Epidermal melanocyte (primary cell): ENCODE measurements at regions not wholly inside any gene's neighbourhood (a gene's known extent, or its start where the extent isn't known, plus 50 kb on each side); places are given as distances from the start of the nearest gene placed in this dataset.
"Not testable (repeated sequence)": the region's sequence is repeated elsewhere in the genome, so short reads cannot be mapped to it uniquely, and the experiment has no call there.

Experiments used
- DNase-seq: peaks from one replicate; pipeline ENCODE4 v3.0.0; 2011; ENCODE audit warnings: low spot score; ENCODE audit not compliant: insufficient read length

DNA sequence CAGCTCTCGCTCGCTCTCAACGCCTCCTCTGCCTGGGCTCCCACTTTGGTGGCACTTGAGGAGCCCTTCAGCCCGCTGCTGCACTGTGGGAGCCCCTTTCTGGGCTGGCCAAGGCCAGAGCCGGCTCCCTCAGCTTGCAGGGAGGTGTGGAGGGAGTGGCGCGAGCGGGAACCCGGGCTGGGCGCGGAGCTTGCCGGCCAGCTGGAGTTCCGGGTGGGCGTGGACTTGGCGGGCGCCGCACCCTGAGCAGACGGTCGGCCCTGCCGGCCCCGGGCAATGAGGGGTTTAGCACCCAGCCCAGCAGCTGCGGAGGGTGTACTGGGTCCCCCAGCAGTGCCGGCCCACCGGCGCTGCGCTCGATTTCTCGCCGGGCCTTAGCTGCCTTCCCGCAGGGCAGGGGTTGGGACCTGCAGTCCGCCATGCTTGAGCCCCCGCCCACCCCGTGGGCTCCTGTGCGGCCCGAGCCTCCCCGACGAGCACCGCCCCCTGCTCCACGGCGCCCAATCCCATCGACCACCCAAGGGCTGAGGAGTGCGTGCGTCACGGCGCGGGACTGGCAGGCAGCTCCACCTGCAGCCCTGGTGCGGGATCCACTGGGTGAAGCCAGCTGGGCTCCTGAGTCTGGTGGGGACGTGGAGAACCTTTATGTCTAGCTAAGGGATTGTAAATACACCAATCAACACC lies 1128.9 kb downstream of the GATA3 start:
- not testable (repeated sequence) for DNase-seq

DNA sequence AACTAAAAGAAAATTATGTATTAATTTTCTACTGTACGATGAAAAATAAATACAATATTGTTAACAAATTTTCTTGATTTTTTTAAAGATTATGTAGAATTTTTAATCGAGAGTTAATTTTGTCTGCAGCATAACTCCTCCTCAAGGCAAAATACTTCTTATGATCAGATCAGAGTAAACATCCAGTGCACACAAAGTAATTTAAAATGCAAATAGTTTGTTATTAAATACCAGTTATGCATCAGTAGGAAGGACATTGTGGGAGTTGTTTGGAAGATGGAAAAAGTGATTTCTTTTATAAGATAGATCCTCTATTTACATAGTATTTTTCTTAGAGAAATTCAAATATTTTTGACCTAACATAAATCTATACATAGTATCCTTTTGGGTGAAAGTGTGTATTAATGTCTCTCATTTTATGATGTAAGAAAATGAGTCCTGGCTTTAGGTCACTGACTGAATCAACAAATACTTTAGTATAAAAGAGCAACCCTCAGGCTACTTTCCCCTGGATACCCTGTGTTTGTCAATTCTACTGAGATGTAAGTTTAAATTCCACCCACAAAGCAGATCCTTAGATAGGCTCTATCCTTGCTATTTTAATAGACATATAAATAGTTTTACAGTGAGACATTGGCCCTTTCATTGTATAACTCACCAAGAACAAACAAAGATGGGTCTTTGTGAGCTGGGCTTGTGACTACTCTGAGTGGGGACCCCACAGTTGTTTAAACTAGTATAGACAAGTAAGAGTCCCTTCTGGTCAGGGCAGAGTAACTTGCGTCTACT lies 1133.7 kb downstream of the GATA3 start:
- no peak for DNase-seq

DNA sequence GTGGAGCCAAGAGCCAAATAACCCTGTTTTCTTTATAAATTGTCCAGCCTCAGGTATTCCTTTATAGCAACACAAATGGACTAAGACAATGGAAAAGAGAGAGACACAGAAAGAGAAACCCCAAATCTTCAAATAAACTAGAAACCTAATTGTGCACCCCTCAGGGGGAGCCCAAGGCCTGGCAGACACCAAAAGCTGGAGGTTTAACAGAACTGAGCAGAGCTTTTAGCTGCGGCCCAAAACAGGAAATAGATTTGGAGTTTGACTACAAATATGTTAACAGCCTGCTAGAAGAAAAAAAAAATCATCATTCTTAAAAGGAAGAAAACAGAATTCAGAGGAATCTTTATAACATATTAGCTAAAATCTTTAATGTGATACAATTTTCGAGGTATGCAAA lies 1135.0 kb downstream of the GATA3 start:
- DNase-seq = no peak

DNA sequence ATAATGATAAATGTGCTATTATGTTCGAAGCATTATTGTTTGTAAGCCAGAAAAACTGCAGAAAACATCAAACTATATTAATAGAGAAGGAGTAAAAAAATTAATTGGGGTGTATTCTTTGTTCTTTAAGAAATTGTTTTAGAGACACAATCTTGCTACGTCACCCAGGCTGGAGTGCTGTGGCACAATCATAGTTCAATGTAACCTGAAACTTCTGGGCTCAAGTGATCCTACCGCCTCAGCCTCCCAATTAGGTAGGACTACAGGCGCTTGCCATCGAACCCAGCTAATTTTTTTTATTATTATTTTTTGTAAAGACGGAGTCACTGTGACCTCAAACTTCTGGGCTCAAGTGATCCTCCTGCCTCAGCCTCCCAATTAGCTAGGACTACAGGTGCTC lies 1138.6 kb downstream of the GATA3 start:
- no peak for DNase-seq

DNA sequence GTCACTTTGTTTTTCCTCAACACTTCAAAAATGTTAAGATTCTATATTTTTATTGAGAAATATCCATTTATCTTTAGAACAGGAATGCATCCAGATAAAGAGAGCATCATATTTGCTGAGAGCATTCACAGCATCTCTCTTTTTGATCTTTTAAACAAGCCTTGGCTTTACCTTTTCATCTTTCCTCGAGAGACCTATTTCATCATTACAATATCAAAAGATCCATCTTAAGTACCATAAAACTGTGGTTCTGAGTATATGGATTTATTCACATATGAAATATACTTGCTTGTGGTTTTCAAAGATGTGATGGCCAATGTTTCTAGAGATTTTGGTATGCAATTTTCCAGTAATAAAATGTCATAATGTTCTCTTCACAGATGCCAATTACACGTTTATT lies 1140.9 kb downstream of the GATA3 start:
- no peak for DNase-seq

DNA sequence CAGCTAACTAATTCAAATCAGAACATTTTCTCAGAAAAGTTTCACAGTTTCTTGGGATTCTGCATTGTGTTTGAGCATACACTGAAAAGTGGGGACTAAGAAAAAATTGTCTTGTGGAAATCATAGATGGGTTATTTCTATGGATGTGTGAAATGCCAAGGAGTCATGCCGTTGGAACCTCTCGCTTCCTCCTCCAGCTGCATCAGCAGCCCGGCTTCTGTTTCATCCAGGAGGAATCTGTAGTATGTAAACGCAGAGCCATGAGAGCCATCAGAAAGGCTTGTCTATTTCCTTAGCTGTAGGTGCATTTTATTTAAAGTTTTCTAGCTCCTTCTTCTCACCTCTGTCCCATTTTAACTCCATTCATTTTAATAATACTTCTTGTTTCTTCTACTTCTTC lies 1144.1 kb downstream of the GATA3 start:
- DNase-seq = no peak

DNA sequence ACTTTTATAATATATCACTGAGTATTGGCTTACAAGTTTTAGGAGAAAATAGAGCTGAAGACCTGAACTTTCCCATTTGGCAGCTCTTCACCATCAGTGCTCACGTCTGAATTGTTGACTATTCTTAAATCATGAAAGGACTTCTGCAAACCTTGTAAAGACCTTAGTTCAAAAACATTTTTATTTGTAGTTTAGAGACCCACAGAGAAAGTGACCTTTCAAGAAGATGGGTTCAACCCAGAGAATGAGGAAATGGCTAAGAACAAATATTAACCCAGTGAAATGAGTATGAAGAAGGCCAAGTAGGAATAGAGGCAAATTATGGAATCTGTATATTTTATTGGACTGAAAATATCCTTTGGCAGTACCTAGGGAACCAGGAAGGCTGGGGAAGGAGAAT lies 1151.1 kb downstream of the GATA3 start:
- no peak for DNase-seq

DNA sequence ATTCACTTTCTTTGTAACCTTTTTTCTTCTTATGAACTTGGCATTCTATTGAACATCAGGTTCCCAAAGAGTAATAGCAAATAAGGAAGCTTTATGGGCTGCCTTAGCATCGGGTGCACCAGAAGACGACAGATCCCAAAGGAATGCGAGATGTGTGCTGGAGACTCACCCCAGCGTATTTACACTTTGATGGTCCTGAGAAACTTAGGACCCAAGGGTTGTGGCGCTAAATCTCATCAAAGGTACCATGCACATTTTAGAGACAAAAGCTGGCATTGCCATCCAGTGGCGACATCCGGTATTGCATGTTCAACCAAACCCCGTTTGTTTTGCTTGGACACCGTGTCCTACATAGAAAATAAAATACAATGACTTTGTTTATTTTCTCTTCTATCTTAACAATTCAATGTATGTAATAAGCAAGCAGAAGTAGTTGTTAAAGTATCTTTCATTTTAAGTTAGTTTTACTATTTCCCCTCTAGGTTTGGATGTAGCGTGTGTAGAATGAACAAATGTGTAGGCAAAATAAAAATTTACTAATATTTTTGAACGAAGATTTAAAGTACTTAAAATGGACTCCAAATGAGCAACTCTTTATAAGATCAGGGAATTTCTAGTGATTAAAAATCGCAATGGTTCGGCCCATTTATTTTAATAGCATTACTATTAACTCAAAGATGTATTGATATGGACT lies 1154.8 kb downstream of the GATA3 start:
- DNase-seq = no peak

DNA sequence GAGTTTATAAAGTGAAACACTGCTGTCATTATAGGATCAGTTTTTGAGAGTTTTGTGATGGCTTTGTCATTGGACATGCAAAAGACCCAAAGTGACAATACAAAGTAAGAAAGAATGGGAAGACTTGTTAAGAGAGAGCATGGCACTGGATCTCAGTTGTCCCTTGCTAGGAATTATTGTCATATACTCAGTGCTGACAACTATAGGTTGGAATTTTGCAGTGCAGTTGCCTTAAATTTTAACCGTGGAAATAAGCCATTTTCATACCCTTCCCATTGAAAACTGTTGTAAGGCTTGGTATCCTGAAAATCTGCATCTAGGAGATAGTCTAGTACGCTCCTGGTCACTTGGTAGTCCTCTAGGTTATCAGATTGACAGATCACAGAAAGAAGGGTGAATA lies 1156.7 kb downstream of the GATA3 start:
- no peak for DNase-seq

DNA sequence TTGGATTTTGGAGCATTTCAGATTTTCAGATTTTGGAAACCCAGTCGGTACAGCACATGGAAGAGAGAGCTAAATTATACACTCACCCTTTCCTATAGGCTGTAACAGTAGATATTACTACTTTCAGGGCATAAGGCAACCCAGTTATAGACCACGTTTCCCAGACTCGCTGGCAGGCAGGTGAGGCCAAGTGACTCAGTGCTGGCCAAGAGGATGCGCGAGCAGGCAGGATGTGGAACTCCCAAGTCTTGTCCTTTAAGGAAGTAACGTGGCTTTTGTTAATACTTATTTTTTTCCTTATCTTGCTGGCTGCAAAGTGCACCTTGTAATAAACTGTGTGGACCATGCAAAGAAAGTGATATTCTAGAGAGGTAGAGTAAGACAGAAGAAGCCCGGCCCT lies 1160.1 kb downstream of the GATA3 start:
- no peak for DNase-seq

DNA sequence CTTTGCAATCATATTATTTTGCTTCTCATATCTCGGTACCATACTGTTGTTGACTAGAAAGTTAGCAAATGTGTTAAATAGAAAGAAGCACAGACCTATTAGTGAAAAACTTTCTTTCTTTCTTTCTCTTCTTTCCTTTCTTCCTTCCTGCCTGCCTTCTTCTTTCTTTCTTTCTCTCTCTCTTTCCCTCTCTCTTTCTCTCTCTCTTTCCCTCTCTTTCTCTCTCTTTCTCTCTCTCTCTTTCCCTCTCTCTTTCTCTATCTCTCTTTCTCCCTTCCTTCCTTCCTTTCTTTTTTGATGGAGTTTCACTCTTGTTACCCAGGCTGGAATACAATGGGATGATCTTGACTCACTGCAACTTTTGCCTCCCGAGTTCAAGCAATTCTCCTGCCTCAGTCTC lies 1160.6 kb downstream of the GATA3 start:
- no peak for DNase-seq

DNA sequence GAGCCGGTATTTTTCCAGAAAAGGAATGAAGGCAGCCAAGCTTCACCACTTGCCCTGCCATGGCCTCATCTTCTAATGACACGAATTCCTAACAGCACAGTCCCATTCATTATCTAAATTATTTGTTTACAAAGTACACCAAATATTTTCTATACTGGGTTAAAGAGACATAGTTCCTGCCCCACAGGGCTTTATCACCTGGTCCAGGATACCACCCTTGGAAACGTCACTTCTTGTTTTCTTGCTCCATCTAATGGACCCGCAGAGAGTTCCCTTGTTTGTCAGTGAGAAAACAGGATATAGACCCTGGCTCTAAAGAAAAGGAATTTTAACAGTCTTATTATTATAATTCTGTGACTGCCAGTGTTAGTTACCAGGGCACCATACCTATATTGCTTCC lies 1165.4 kb downstream of the GATA3 start:
- no peak for DNase-seq

DNA sequence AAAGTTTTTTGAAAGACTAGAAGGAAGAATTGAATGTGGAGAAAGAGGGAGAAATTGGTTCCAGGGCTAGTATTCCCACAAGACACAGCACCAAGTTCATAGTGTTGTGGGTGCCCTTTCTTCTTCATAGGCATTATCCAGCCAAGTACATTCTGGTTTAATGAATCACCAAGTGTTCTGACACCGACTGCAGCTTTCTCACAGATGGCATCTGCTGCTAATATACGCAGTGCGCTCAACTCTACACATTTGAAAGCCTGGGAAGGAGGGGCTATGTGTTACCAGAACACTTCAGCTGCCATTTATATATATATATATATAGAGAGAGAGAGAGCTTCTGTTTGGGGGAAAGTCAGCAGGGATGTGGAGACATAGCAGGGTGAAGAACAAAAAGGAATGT lies 1168.4 kb downstream of the GATA3 start:
- DNase-seq = no peak

DNA sequence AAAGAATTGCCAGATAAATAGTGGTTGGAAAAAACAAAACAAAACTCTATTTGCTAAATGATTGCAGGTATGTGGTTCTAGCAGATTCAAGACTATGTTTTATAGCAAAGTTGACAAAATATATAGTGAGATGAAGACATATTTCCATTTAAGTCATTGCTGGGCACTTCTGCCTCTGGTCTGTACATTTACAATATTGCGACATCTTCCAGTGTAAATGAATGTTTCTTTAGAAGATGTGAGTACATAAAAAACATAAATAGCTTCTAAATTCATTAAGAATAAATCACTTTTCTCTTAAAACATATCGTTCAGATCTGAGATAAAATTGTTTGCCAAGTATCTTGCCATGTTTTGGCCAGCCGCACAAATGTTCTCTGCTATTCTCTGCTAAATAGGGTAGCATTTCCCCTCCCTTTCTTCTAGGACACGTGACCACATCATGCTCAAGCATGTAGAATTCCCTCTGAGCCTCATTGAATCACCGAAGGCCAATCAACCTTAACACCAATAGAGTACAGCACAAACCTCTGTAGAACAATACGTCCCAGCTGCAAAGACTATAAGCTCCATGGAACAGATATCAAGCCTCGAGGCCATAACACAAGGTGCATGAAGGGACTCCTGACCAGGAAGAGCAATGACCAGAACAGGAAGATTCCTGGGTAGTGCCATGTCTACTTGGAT lies 1173.3 kb downstream of the GATA3 start:
- DNase-seq = no peak

DNA sequence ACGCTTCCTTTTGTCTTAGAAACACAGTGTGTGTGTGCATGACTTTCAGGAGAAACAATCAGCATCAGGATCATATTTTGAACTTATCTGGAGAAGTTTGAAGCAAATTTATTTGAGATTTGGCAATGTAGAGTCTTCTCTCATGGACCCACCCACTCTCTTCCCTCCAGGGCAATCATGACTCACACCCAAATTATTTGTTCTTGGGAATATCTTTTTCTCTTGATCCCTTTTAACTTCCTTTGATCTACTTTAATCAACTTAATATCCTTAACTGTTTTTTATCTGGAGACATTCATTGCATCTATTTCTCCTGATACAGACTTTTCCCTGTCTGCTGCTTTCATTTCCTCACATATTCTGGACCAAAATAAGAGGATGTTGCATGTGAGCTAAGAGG lies 1174.3 kb downstream of the GATA3 start:
- no peak for DNase-seq

DNA sequence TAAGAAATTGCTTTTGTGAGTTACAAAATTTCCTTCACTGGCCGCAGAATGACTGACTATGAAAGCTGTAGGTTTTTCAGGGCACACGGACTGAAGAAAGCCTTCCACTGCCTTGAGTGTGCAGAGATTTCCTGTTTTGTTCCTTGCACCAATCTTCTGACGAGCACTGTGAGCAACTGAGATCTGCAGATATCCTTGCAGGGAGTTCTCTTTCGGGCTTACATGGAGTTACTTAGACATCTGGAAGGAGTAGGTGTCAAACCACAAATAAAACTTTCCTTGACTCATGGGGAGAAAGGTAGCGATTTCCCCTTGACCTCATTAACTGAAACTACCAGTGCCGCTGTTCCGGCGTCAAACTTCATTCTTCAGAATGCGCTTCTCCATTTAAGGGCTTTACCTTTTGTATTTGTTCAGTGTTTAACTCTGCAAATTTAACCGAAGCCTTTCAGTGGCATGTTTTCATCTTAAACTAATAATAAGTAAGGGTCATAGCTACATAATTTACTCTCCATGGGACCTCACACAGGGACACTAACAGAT lies 1175.3 kb downstream of the GATA3 start:
- DNase-seq = no peak

DNA sequence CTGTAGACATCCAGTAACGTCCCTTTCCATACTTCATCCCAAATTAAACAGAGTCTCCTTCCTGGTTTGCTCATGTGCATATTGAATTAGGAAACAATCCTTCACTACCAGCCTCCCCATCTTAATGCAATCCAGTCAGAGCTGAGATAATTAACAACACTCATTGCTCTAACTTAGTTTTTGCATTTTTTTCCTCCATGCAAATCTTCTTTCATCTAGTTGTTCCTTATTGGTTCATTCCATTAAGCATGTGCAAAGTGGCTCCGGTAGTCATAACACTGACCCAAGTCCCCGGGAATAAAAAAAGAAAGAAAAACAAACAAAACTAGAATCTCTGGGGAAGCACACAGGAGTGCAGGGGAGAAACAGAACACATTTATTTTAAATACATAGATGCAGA lies 1176.1 kb downstream of the GATA3 start:
- DNase-seq = no peak

DNA sequence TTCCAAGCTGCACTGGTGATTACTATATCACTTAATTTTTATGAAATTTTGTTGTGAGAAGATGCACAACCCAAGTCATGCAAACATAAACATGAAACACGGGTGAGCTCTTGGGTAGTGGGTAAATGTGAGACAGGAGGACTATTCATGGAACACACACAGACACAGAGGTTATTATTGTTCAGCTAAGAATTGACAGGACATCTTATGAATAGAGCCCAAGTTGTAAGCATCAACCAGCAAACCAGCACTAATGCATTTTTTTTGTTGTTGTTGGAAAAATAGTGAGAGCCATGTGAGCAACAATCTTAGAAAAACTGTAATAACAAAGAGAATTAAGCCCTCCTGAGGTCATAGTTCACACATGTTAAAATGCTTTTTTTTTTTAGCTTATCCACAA lies 1179.7 kb downstream of the GATA3 start:
- DNase-seq = no peak

DNA sequence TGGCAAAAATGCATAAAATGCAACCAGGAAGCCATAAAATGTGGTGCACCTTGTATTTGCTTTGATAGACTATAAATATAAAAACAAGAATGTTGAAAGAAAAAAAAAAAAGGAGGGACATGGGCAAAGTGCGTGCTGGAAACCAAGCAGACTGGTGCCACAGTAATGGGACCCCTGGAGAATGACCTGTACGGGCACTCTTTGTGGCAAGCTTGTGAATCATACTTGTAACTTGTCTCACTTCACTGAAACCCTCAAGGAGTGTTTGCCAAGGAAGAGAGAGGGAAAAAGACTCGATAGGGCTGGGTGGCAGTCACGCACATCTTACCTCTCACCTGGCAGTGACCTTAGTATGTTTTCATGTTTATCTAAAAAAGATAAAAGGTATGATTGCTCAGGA lies 1183.6 kb downstream of the GATA3 start:
- no peak for DNase-seq

DNA sequence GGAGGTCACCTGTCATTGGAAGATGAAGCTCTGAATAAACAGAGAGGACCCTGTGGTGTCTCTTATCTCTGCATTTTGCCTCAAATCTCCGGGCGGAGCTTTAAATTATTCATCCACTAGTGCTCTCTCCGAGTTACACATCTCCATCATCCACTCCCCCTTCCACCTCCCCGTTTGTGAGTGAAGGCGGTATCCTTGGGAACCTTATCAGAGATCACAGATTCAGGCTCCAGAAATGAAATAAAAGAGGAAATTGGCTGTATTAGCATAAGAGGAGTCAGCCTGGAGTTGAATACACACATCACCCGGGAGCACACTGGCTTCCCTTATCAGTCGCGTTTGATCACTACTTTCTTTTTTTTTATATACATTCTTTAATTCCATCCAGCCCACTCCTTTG lies 1184.8 kb downstream of the GATA3 start:
- no peak for DNase-seq

DNA sequence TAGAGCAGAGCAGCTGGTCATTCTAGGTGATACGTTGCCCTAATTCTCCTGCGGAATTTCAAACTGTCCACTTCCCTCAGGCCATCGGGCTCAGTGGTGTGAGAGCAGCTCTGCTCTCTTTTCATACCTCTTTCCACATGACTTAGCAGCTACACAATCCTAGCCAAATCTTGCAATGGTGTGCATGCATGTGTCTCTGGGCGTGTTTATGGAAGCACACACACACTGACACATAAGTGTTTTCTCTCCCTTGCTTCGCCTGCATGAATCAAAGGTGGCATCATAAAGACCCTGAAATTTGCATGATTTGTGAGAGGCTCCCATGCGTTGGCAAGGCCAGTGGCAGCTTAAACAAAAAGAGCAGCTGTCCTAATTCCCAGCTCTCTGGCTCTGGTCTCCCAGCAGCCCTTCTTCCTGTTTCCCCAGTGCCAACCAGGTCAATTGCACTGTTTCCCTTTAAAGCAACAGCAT lies 1189.5 kb downstream of the GATA3 start:
- DNase-seq = no peak

DNA sequence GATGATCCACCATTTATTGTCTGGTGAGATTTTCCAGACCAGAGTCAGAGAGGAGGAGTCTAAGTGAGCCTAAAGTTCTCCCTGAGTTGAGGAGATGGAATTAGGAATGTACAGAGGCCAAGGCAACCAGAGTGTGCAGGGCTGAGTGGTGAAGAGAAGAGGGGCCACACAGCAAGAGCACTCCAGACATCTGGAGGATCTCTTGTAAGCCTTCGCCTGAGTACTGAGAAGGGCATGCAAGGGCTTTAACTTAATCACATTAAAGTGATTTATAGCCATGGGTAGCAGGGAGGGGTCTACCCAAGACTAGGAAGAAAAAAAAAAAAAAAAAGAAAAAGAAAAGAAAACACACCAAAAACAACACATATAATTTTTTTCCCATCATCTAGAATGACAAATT lies 1190.4 kb downstream of the GATA3 start:
- no peak for DNase-seq
